ENCODE measurements at regions not wholly inside any gene's neighbourhood (a gene's known extent, or its start where the extent isn't known, plus 50 kb on each side); places are given as distances from the start of the nearest gene placed in this dataset.

GRCh38 chr6:129967427-129967826 is 51.0 kb upstream of the L3MBTL3 start:
- BruUV-seq (replicated peaks): no TSS peak
- CTCF ChIA-PET: interaction anchor here (1.1 kb wide), 1 partner anchor 15 kb away, joined by 3 read pairs; no protein-coding TSS in a partner anchor
- no peak for FAIRE-seq

More at GRCh38 chr6:129967427-129967826, 51.0 kb upstream of the L3MBTL3 start:
- Histone ChIP-seq H3K4me1 (ENCODE audit: control insufficient read depth, extremely low read depth, insufficient read depth, low read length) (no peaks in the 10 kb centered on the region), H4K20me1 (replicated peaks; ENCODE audit: control insufficient read depth, extremely low read depth, insufficient read depth, low read length) (no peaks in the 10 kb centered on the region), H3K36me3 (ENCODE audit: control insufficient read depth in 2 of 2, extremely low read depth in 1 of 2, insufficient read depth in 2 of 2, low read length in 2 of 2) (no peaks in the 10 kb centered on the region), H3K9me1 (replicated peaks; ENCODE audit: control insufficient read depth, extremely low read depth, insufficient read depth, low read length) (no peaks in the 10 kb centered on the region), H3K4me2 (ENCODE audit: insufficient read depth, low read length) (no peak overlapping the region), H2AFZ (ENCODE audit: low read depth, low read length) (no peak overlapping the region), H3K27ac (ENCODE audit: insufficient read depth, low read depth, low read length) (no peak overlapping the region), H3K79me2 (ENCODE audit: control insufficient read depth, insufficient read depth, low read length) (no peaks in the 10 kb centered on the region), H3K4me3 (replicated peaks in 1 of 3; ENCODE audit: insufficient read depth in 1 of 3, low read depth in 1 of 3, low read length in 3 of 3) (no peak overlapping the region), H3K9me3 (replicated peaks; ENCODE audit: control insufficient read depth, insufficient read depth, low read length) (no peaks in the 10 kb centered on the region), H3K9ac (replicated peaks; ENCODE audit: extremely low read depth, insufficient read depth, low read length) (no peak overlapping the region), H3K27me3 (ENCODE audit: control insufficient read depth in 2 of 2, insufficient read depth in 2 of 2, low read length in 2 of 2) (peaks cover 8 to 19% of the 10 kb centered on the region in 2 experiments)
- dilution Hi-C loops (cut with MboI; ENCODE audit: extremely low pct_ligation_motif_present, low sequenced_read_pairs): no loop called here
- TF ChIP-seq POLR2AphosphoS5 (IDR thresholded peaks at IDR 0.05; ENCODE audit: insufficient read depth, low read depth, low read length) (no peak), CTCF (IDR thresholded peaks at IDR 0.05; ENCODE audit: extremely low read depth in 1 of 2, insufficient read depth in 1 of 2, low read depth in 1 of 2, low read length in 2 of 2) (no peak), MYC (IDR thresholded peaks at IDR 0.05; ENCODE audit: low read depth, low read length) (no peak), FOS (IDR thresholded peaks at IDR 0.05; ENCODE audit: borderline replicate concordance, insufficient read depth, low read length) (no peak), JUN (IDR thresholded peaks at IDR 0.05; ENCODE audit: borderline replicate concordance, insufficient read depth, insufficient read length, low read depth) (no peak), MAX (IDR thresholded peaks at IDR 0.05; ENCODE audit: insufficient read depth, insufficient read length) (no peak), GATA2 (IDR thresholded peaks at IDR 0.05; ENCODE audit: insufficient read depth, insufficient read length, low read depth, low read length) (no peak), EZH2 (IDR thresholded peaks at IDR 0.05; ENCODE audit: borderline replicate concordance, low read depth, low read length, severe bottlenecking) (no peak)
- intact Hi-C loops (cut with micrococcal nuclease): no loop called here
- no peak for DNase-seq (ENCODE audit: low read depth, low spot score)
- POLR2A ChIA-PET: no interaction called here
